Stomach smooth muscle (tissue), 2 donors: ENCODE measurements at regions not wholly inside any gene's neighbourhood (a gene's known extent, or its start where the extent isn't known, plus 50 kb on each side); places are given as distances from the start of the nearest gene placed in this dataset.

Experiments
- H3K27ac ChIP-seq: one replicate; pipeline ENCODE4 v1.7.0; 2013; ENCODE audit warnings: mild to moderate bottlenecking, low read length, inconsistent platforms
- H3K27me3 ChIP-seq, 2 donors: one replicate each; pipeline ENCODE4 v1.7.0; 2013; ENCODE audit warnings: low read length in 2 of 2; ENCODE audit not compliant: insufficient read depth in 2 of 2, control insufficient read depth in 1 of 2
- H3K36me3 ChIP-seq, 2 donors: one replicate each; pipeline ENCODE4 v1.7.0; 2013; ENCODE audit warnings: low read length in 2 of 2; ENCODE audit not compliant: control insufficient read depth in 2 of 2, insufficient read depth in 2 of 2
- H3K4me1 ChIP-seq: one replicate; pipeline ENCODE4 v1.7.0; 2013; ENCODE audit warnings: low read length; ENCODE audit not compliant: control insufficient read depth, insufficient read depth
- H3K4me3 ChIP-seq, 2 donors: one replicate each; pipeline ENCODE4 v1.7.0; 2013; ENCODE audit warnings: low read length in 2 of 2
- H3K9ac ChIP-seq, 2 donors: one replicate each; pipeline ENCODE4 v1.7.0; 2013; ENCODE audit warnings: low read length in 2 of 2, mild to moderate bottlenecking in 1 of 2
- H3K9me3 ChIP-seq, 2 donors: one replicate each; pipeline ENCODE4 v1.7.0; 2013; ENCODE audit warnings: low read length in 2 of 2; ENCODE audit not compliant: control insufficient read depth in 2 of 2
- donor health status: healthy.
- donor health status: Pancreatic carcinoma.

DNA sequence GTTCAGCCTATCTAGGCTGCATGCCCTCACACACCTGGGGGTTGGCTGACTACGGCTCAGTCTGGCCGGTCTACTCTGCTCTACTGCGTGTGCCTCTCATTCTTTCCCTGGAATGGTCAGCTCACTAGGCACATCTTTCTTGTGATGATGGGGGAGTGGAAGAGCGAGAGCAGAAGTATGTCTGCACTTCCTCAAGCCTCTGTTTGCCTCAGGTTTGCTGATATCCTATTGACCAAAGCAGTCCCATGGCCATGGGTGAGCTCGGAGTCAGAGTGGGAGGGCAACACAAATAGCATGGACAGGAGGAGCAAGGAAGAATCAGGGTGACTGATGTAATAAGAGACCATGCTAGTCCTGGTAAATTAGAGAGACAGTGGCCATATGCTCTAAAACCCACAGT, 167.9 kb upstream of the PRICKLE2 start:
- no peaks in the 10 kb centered on the region for H3K27me3 ChIP-seq
- H3K9me3 ChIP-seq, result no peaks in the 10 kb centered on the region
- no peak overlapping the region for H3K4me3 ChIP-seq
- H3K9ac ChIP-seq, result no peak overlapping the region
- peaks cover 13% of the 10 kb centered on the region for H3K4me1 ChIP-seq
- H3K36me3 ChIP-seq, result no peaks in the 10 kb centered on the region
- H3K27ac ChIP-seq, result no peak overlapping the region

DNA sequence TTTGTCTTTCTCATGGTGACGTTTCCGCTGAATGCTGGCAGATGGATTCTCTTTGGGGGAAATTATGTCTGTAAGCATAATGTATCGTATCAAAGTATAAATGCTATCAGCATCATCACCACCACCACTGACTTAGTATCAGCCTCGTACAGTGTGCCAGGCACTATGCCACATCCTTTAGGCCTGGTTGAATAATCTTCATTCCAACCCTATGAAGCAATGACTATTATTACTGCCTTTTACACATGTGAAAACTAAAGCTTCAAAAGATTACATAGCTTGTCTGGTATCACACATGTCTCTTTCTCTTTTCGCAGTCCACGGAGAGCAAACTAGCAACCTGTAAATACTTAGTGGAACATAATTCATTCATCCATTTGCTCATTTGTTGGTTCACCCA, 166.7 kb upstream of the PRICKLE2 start:
- no peaks in the 10 kb centered on the region for H3K9me3 ChIP-seq
- no peak overlapping the region for H3K4me3 ChIP-seq
- H3K27ac ChIP-seq, result no peak overlapping the region
- no peaks in the 10 kb centered on the region for H3K27me3 ChIP-seq
- no peaks in the 10 kb centered on the region for H3K36me3 ChIP-seq
- no peak overlapping the region for H3K9ac ChIP-seq
- H3K4me1 ChIP-seq, result peaks cover 4% of the 10 kb centered on the region

DNA sequence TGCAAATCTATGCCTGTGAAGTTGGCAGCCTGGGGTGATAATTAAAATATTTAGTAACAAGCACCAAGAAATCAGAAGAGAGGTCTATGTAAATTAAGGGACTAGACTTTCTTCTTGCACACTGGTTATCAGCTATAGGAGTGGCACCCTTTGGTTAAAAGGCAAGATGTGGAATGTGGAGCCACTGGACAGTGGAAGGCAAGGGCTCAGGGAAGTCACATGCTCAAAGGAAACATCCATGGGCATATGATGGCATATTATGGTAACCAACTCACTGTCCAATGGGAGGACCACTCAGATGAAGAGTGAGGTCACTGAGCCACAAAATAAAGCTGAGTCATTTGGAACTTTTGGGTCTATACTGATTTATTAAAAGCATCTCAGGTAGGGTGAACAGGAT, 165.6 kb upstream of the PRICKLE2 start:
- no peak overlapping the region for H3K27ac ChIP-seq
- no peaks in the 10 kb centered on the region for H3K27me3 ChIP-seq
- peaks cover 3% of the 10 kb centered on the region for H3K4me1 ChIP-seq
- H3K4me3 ChIP-seq, result no peak overlapping the region
- H3K9me3 ChIP-seq, result no peaks in the 10 kb centered on the region
- no peaks in the 10 kb centered on the region for H3K36me3 ChIP-seq
- no peak overlapping the region for H3K9ac ChIP-seq

DNA sequence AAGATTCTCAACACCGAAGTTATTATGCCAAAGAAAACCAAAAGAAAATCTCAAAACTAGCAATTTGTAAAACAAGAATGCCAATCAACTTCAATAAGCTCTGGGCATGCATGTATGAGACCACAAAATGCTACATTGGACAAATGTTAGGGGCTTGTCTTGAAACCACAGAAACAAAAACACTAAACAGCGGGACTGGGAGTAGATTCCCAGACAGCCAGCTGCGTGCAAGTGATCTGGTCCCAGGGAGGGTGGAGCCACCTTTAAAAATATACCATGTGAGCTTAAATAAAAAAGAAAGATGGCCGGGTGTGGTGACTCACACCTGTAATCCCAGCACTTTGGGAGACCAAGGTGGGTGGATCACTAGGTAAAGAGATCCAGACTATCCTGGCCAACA, 163.6 kb upstream of the PRICKLE2 start:
- Histone ChIP-seq H3K27me3 (no peaks in the 10 kb centered on the region), H3K9me3 (no peaks in the 10 kb centered on the region), H3K27ac (no peak overlapping the region), H3K4me1 (peaks cover 3% of the 10 kb centered on the region), H3K36me3 (no peaks in the 10 kb centered on the region), H3K4me3 (no peak overlapping the region), H3K9ac (no peak overlapping the region)

- no peak overlapping the region for H3K27ac ChIP-seq
- H3K9ac ChIP-seq, result no peak overlapping the region
- no peaks in the 10 kb centered on the region for H3K9me3 ChIP-seq
- H3K36me3 ChIP-seq, result no peaks in the 10 kb centered on the region
- peaks cover 3% of the 10 kb centered on the region for H3K4me1 ChIP-seq
- H3K27me3 ChIP-seq, result no peaks in the 10 kb centered on the region
- H3K4me3 ChIP-seq, result no peak overlapping the region
Observed at GRCh38 chr3:64387688-64388087, 162.4 kb upstream of the PRICKLE2 start.

DNA sequence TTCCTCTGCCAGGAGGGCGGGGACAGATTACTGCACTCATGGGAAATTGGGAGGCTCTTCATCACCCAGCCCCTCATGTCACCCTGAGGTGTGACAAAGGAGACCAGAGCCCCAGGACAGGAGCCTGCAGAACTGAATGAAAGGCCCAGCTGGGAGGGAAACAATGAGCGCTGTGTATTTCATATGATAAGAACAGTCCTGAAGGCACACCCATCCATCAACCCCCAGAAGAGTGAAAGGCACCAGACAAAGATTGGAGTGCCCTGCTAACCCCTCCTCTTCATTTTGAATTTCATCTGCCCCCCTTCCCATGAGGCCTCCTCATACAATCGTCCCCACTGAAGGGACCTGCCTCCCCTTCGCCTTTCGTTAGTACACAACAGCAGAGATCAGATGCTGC, 160.0 kb upstream of the PRICKLE2 start:
- H3K9me3 ChIP-seq, result no peaks in the 10 kb centered on the region
- no peak overlapping the region for H3K27ac ChIP-seq
- no peaks in the 10 kb centered on the region for H3K36me3 ChIP-seq
- no peak overlapping the region for H3K4me3 ChIP-seq
- H3K4me1 ChIP-seq, result no peaks in the 10 kb centered on the region
- no peaks in the 10 kb centered on the region for H3K27me3 ChIP-seq
- no peak overlapping the region for H3K9ac ChIP-seq

GRCh38 chr3:64384561-64384960, 159.3 kb upstream of the PRICKLE2 start:
- Histone ChIP-seq H3K27me3 (no peaks in the 10 kb centered on the region), H3K9me3 (no peaks in the 10 kb centered on the region), H3K9ac (no peak overlapping the region), H3K4me3 (no peak overlapping the region), H3K4me1 (no peaks in the 10 kb centered on the region), H3K36me3 (no peaks in the 10 kb centered on the region), H3K27ac (no peak overlapping the region)

DNA sequence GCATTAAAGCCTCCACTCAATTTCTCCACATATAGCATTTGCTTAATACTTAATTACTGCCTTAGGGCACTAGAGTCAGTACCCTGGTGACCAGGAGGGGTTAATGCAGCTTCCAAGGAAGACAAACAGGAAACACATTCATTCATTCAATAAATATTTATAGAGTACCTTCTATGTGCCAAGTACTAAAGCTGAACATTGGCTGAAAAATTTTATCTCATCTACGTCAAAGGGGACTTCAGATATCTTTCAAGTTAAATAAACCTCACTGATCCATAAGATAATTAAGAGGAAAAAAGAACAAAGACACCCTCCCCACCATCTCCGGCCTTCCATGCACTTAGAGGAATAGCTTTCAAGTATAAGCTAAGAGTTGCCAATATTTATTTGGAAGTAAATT, 156.9 kb upstream of the PRICKLE2 start:
- Histone ChIP-seq H3K4me1 (no peaks in the 10 kb centered on the region), H3K4me3 (no peak overlapping the region), H3K9ac (no peak overlapping the region), H3K9me3 (no peaks in the 10 kb centered on the region), H3K27ac (no peak overlapping the region), H3K36me3 (no peaks in the 10 kb centered on the region), H3K27me3 (no peaks in the 10 kb centered on the region)

- Histone ChIP-seq H3K36me3 (no peaks in the 10 kb centered on the region), H3K27me3 (no peaks in the 10 kb centered on the region), H3K9me3 (no peaks in the 10 kb centered on the region), H3K9ac (no peak overlapping the region), H3K4me3 (no peak overlapping the region), H3K27ac (no peak overlapping the region), H3K4me1 (no peaks in the 10 kb centered on the region)
Observed at GRCh38 chr3:64381367-64381766, 156.1 kb upstream of the PRICKLE2 start.

GRCh38 chr3:64380546-64380945, 155.3 kb upstream of the PRICKLE2 start:
- Histone ChIP-seq H3K27ac (no peak overlapping the region), H3K9me3 (no peaks in the 10 kb centered on the region), H3K4me3 (no peak overlapping the region), H3K4me1 (no peaks in the 10 kb centered on the region), H3K9ac (no peak overlapping the region), H3K27me3 (no peaks in the 10 kb centered on the region), H3K36me3 (no peaks in the 10 kb centered on the region)

DNA sequence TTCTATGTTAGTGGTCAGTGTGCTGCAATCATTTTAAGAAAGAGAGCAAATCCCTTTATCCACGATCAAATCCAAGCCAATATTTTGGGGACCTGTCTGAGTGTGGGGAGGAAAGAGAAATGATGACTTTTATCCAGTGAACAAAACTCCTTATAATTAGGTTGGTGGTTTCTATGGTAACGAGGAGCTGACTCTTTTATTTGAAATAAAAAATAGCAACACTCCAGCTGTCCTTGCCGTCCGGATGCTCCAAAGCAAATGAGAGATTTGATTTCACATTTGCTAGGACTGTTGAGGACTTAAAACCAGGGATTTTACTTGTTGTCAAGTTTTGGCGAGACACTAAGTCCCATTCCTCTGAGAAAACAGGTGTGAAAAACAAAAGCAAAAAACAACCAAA, 154.0 kb upstream of the PRICKLE2 start:
- Histone ChIP-seq H3K9me3 (no peaks in the 10 kb centered on the region), H3K27ac (no peak overlapping the region), H3K9ac (no peak overlapping the region), H3K4me3 (no peak overlapping the region), H3K36me3 (no peaks in the 10 kb centered on the region), H3K27me3 (no peaks in the 10 kb centered on the region), H3K4me1 (no peaks in the 10 kb centered on the region)

GRCh38 chr3:64377942-64378341, 152.7 kb upstream of the PRICKLE2 start:
- Histone ChIP-seq H3K9me3 (no peaks in the 10 kb centered on the region), H3K4me1 (no peaks in the 10 kb centered on the region), H3K36me3 (no peaks in the 10 kb centered on the region), H3K9ac (no peak overlapping the region), H3K27ac (no peak overlapping the region), H3K4me3 (no peak overlapping the region), H3K27me3 (no peaks in the 10 kb centered on the region)
